ENCODE measurements at regions not wholly inside any gene's neighbourhood (a gene's known extent, or its start where the extent isn't known, plus 50 kb on each side); places are given as distances from the start of the nearest gene placed in this dataset.

DNA sequence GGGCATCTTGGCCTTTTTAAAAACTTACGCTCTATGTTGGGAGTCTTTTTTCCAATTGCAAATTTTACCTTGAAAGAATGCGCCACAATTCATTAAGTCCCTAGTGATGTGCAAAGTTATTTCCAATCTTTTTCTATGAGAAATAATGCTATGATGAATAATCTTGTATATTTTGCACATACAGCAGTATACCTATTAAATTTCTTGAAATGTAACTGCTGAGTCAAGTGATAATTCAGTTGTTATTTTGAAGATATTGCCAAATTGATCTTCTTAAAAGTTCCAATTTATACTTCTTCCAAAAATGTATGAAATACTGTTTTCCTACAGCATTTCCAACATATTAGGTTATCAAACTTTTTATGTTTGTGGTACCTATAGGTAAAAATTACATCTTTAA lies 92.8 kb upstream of the PPP2R2B start:
- H3K9me3 Mint-ChIP-seq, result no peaks in the 10 kb centered on the region
- H3K4me3 Mint-ChIP-seq, result no peak overlapping the region
- no peaks in the 10 kb centered on the region for H3K4me1 Mint-ChIP-seq
- CTCF ChIA-PET, result no interaction called here
- POLR2A ChIA-PET, result no interaction called here
- no peak overlapping the region for H3K27ac Mint-ChIP-seq
- peaks cover 5% of the 10 kb centered on the region for H3K27me3 Mint-ChIP-seq
- no peak for DNase-seq
- no peaks in the 10 kb centered on the region for H3K36me3 Mint-ChIP-seq (ENCODE audit: low read depth)

- no peak for DNase-seq
- peaks cover 7% of the 10 kb centered on the region for H3K27me3 Mint-ChIP-seq
- no peak overlapping the region for H3K4me3 Mint-ChIP-seq
- no peak overlapping the region for H3K27ac Mint-ChIP-seq
- no peaks in the 10 kb centered on the region for H3K4me1 Mint-ChIP-seq
- H3K36me3 Mint-ChIP-seq (ENCODE audit: low read depth), result no peaks in the 10 kb centered on the region
- CTCF ChIA-PET, result no interaction called here
- POLR2A ChIA-PET, result no interaction called here
- peaks cover 6% of the 10 kb centered on the region for H3K9me3 Mint-ChIP-seq
Observed at GRCh38 chr5:146986469-146986868, 107.9 kb upstream of the PPP2R2B start.

DNA sequence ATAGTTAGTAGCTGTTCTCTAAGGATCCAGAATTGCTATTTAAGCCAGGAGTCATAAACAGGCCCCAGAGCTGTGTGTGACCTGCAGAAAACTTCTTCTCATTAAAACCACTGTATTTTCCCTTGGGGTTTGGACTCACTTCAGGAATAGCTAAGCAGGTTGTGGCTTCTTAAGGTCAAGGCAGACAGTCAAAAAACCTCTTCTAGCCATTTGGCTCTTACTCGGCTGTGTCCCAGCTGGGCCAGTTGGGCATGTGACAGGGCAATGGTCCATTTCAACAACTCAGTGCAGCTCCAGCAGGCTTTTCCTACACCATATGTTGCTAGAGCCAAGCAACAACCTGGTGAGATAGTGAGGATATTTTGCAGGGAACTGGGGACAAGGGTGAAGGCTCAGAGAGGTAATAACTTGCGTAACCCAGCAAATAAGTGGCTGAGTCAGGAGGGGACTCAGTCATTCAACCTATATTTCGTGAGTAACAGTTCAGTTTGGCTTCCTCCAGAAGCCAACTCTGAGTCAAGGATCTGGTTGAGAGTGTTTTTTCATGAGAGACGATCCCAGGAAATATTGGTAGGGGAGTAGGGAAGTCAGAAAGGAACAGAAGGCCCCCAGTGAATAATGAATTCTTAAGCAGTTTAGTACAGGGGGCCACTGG lies 115.4 kb upstream of the PPP2R2B start:
- DNase-seq, result no peak
- ChIA-PET CTCF (no interaction called here), POLR2A (no interaction called here)
- Mint-ChIP-seq H3K4me1 (no peaks in the 10 kb centered on the region), H3K27ac (no peak overlapping the region), H3K27me3 (no peaks in the 10 kb centered on the region), H3K4me3 (no peak overlapping the region), H3K36me3 (ENCODE audit: low read depth) (no peaks in the 10 kb centered on the region), H3K9me3 (no peaks in the 10 kb centered on the region)

DNA sequence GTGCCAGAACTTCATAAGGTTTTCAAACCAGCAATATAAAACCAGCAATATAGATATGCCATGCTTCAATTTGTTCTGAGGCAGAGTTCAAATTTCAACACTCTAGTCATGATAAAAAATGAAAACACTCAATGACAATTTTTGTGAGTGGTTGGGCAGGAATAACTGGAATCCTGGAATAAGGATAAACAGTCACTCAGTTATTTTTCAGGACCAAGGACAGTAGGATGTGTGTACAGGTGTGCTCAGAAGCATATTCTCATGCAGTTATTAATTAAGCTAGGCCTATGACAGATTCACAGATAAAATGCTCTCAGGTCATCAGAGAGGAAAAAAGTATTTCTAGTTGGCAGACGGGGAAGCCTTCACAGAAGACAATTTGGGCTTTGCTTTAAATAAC lies 117.3 kb upstream of the PPP2R2B start:
- ChIA-PET CTCF (no interaction called here), POLR2A (no interaction called here)
- Mint-ChIP-seq H3K9me3 (no peaks in the 10 kb centered on the region), H3K27me3 (no peaks in the 10 kb centered on the region), H3K4me3 (no peak overlapping the region), H3K4me1 (no peaks in the 10 kb centered on the region), H3K27ac (no peak overlapping the region), H3K36me3 (ENCODE audit: low read depth) (no peaks in the 10 kb centered on the region)
- DNase-seq, result no peak

DNA sequence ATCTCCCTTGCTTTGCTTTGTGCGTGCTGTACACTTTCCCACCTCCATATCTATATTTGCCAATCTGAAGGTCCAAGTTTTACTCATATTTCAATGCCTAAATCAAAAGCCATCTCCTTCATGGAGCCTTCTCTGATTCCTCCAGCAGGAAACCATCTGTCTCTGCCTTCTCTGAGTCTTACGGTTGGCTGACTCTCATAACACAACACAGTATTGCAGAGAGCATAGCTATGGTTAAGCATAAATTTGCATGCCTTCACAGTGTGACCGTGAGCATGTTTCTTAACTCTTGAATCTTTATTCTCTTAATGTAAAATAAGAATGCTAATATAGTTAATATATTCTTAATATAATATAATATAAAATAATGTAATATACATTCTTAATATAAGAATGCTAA lies 136.8 kb upstream of the PPP2R2B start:
- no peaks in the 10 kb centered on the region for H3K27me3 Mint-ChIP-seq
- no peaks in the 10 kb centered on the region for H3K36me3 Mint-ChIP-seq (ENCODE audit: low read depth)
- POLR2A ChIA-PET, result no interaction called here
- H3K4me3 Mint-ChIP-seq, result no peak overlapping the region
- H3K9me3 Mint-ChIP-seq, result no peaks in the 10 kb centered on the region
- H3K4me1 Mint-ChIP-seq, result no peaks in the 10 kb centered on the region
- DNase-seq, result no peak
- CTCF ChIA-PET, result no interaction called here
- H3K27ac Mint-ChIP-seq, result no peak overlapping the region

DNA sequence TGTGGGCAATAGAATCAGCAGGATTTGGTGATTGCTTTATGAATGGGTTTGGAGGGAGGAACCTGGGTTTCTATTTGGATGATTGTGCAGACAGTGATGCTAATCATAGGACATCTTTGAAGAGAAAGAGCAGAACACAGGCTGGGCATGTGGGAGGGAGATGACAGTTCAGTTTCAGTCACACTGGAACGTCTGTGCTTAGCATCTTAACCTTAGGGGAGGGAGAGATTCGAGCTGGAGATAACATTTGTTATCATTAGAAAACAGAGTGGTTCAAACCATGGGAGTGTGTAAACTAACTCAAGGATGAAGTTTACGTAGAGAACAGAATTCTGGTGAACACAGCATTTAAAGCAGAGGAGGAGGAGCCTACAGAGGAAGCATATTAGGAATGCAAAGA lies 138.6 kb upstream of the PPP2R2B start:
- no peak for DNase-seq
- no peak overlapping the region for H3K4me3 Mint-ChIP-seq
- ChIA-PET CTCF (no interaction called here), POLR2A (no interaction called here)
- no peaks in the 10 kb centered on the region for H3K9me3 Mint-ChIP-seq
- H3K27me3 Mint-ChIP-seq, result no peaks in the 10 kb centered on the region
- no peaks in the 10 kb centered on the region for H3K4me1 Mint-ChIP-seq
- H3K36me3 Mint-ChIP-seq (ENCODE audit: low read depth), result no peaks in the 10 kb centered on the region
- H3K27ac Mint-ChIP-seq, result no peak overlapping the region

GRCh38 chr5:147017621-147018020 lies 139.1 kb upstream of the PPP2R2B start:
- no peak overlapping the region for H3K4me3 Mint-ChIP-seq
- no peaks in the 10 kb centered on the region for H3K27me3 Mint-ChIP-seq
- H3K27ac Mint-ChIP-seq, result no peak overlapping the region
- POLR2A ChIA-PET, result no interaction called here
- H3K9me3 Mint-ChIP-seq, result no peaks in the 10 kb centered on the region
- DNase-seq, result no peak
- CTCF ChIA-PET, result no interaction called here
- H3K36me3 Mint-ChIP-seq (ENCODE audit: low read depth), result no peaks in the 10 kb centered on the region
- no peaks in the 10 kb centered on the region for H3K4me1 Mint-ChIP-seq

DNA sequence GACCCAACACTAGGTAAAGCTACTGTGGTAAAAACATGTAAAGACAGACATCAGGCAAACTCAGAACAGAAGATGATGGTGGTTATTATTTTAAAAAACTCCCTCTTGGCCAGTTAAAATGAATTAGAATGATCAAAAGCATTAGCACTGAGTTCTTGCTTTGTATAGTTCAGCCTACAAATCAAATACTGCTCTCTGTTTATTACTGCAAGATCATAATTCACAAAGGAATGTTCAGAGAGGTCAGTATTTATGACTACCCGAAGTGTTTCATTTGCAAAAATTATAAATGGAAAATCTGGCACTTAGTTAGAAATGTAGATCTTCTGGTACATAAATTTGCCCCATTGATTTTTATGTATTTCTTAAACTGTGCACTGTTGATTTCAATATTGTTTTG lies 140.3 kb upstream of the PPP2R2B start:
- Mint-ChIP-seq H3K4me1 (no peaks in the 10 kb centered on the region), H3K27ac (no peak overlapping the region), H3K4me3 (no peak overlapping the region), H3K27me3 (no peaks in the 10 kb centered on the region), H3K36me3 (ENCODE audit: low read depth) (no peaks in the 10 kb centered on the region), H3K9me3 (no peaks in the 10 kb centered on the region)
- DNase-seq, result no peak
- POLR2A ChIA-PET, result no interaction called here
- CTCF ChIA-PET, result interaction anchor here (0.6 kb wide), 1 partner anchor 1959 kb away, joined by 4 read pairs; no protein-coding TSS in a partner anchor

GRCh38 chr5:147036691-147037245 lies 158.2 kb upstream of the PPP2R2B start:
- no peak for DNase-seq
- no peaks in the 10 kb centered on the region for H3K36me3 Mint-ChIP-seq (ENCODE audit: low read depth)
- no peak overlapping the region for H3K4me3 Mint-ChIP-seq
- POLR2A ChIA-PET, result no interaction called here
- H3K9me3 Mint-ChIP-seq, result no peaks in the 10 kb centered on the region
- H3K27ac Mint-ChIP-seq, result no peak overlapping the region
- H3K27me3 Mint-ChIP-seq, result no peaks in the 10 kb centered on the region
- CTCF ChIA-PET, result no interaction called here
- no peaks in the 10 kb centered on the region for H3K4me1 Mint-ChIP-seq

DNA sequence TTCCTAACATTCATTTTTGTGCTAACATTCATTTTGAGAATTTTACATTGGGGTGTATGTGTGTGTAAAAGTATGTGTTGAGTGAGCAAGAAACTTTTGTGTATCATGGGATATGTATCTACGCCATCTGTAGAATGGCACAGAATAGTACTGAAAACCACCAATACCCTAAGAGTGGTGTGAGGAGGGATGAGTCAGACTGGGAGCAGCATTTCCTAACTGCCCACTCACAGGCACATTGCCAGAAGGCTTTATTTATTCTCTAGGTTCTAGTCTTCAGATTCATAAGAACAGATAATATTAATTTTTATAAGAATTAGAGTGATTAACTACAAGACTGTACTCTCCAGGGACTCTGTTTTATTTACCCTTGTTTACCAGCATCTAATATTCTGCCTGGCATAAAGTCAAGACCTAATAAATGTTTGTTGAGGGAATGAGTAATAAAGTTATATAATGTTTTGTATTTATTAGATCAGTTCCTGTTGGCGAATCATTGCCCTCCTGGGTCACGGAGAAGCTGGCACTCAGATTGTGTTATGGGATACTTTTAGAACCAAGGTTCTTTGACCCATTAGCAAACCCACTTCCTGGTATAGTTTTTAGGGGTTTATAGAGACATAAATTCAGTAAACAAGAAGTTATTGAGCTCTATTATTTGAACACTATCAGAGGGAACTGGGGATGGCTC lies 159.1 kb upstream of the PPP2R2B start:
- no peaks in the 10 kb centered on the region for H3K9me3 Mint-ChIP-seq
- CTCF ChIA-PET, result no interaction called here
- DNase-seq, result no peak

DNA sequence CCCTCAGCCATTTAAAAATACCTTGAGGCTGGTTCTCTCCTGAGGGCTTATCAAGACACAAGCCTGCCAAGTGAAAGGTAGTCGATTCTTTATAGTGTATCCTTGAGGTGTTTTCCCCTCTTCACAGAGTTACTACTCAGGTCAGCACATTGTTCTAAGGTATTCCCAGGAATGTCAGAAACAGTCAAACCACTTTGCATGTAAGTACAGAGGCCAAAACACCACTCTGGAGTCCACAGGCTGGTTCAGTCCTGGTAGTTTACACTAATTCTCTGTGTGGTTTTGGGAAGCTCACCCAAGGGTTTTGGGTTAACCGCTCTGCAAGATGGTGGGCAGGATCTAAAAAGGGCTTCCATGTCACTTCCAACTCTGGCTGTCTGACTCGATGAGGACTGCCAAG lies 162.3 kb upstream of the PPP2R2B start:
- POLR2A ChIA-PET, result interaction anchor here (0.6 kb wide), 1 partner anchor 42 kb away, joined by 9 read pairs; no protein-coding TSS in a partner anchor
- Mint-ChIP-seq H3K36me3 (ENCODE audit: low read depth) (no peaks in the 10 kb centered on the region), H3K9me3 (no peaks in the 10 kb centered on the region), H3K27ac (no peak overlapping the region), H3K4me3 (no peak overlapping the region), H3K27me3 (peaks cover 2% of the 10 kb centered on the region), H3K4me1 (no peaks in the 10 kb centered on the region)
- CTCF ChIA-PET, result no interaction called here
- no peak for DNase-seq

More for the DNA sequence above, 159.1 kb upstream of the PPP2R2B start:
- H3K4me1 Mint-ChIP-seq, result no peaks in the 10 kb centered on the region
- no peaks in the 10 kb centered on the region for H3K36me3 Mint-ChIP-seq (ENCODE audit: low read depth)
- no peak overlapping the region for H3K27ac Mint-ChIP-seq
- H3K4me3 Mint-ChIP-seq, result no peak overlapping the region
- POLR2A ChIA-PET, result no interaction called here
- no peaks in the 10 kb centered on the region for H3K27me3 Mint-ChIP-seq

GRCh38 chr5:147044572-147045273 lies 166.2 kb upstream of the PPP2R2B start:
- H3K4me1 Mint-ChIP-seq, result no peaks in the 10 kb centered on the region
- H3K36me3 Mint-ChIP-seq (ENCODE audit: low read depth), result no peaks in the 10 kb centered on the region
- H3K27ac Mint-ChIP-seq, result no peak overlapping the region
- DNase-seq, result no peak
- ChIA-PET CTCF (no interaction called here), POLR2A (no interaction called here)
- H3K9me3 Mint-ChIP-seq, result no peaks in the 10 kb centered on the region
- peaks cover 5% of the 10 kb centered on the region for H3K27me3 Mint-ChIP-seq
- no peak overlapping the region for H3K4me3 Mint-ChIP-seq

DNA sequence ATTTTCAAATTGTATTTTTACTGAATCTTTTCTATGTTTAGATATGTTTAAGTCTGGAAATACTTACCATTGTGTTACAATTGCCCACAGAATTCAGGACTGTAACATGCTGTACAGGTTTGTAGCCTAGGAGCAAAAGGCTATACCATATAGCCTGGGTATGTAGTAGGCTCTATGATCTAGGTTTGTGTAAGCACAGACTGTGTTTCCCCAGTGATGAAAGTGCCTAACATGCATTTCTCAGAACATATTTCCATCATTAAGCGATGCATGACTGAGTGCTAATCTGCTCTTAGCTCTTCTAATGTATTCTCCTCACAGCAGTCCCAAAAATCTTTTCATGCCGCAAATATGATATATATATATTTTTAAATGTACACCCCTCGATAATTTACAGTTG lies 166.7 kb upstream of the PPP2R2B start:
- CTCF ChIA-PET, result no interaction called here
- POLR2A ChIA-PET, result no interaction called here
- H3K4me1 Mint-ChIP-seq, result no peaks in the 10 kb centered on the region
- DNase-seq, result no peak
- no peaks in the 10 kb centered on the region for H3K36me3 Mint-ChIP-seq (ENCODE audit: low read depth)
- H3K27me3 Mint-ChIP-seq, result peaks cover 5% of the 10 kb centered on the region
- H3K4me3 Mint-ChIP-seq, result no peak overlapping the region
- no peak overlapping the region for H3K27ac Mint-ChIP-seq
- H3K9me3 Mint-ChIP-seq, result no peaks in the 10 kb centered on the region

Data from activated CD4-positive, alpha-beta T cell treated with anti-CD3 and anti-CD28 coated beads, Interleukin-2, amount 10 ng/mL, durations not matched to agents 7 days and 5 days (primary cell).